OCI-LY7 (cell line): ENCODE measurements at regions not wholly inside any gene's neighbourhood (a gene's known extent, or its start where the extent isn't known, plus 50 kb on each side); places are given as distances from the start of the nearest gene placed in this dataset.

Experiments used
- EZH2phosphoT487 ChIP-seq: fragments of 200-600 bp; sonication (generic); IDR thresholded peaks from 2 replicates; pipeline ENCODE4 v1.6.1; 2018; ENCODE audit warnings: low read depth, borderline replicate concordance, mild to moderate bottlenecking, mixed run types, antibody characterized with exemption, low read length, moderate library complexity, mixed read lengths
- TF ChIP-seq, protein P1 (sequence below): fragments of 200-600 bp; sonication (generic); conservative IDR thresholded peaks from 2 replicates; pipeline ENCODE4 v1.5.1; 2014; ENCODE audit warnings: mild to moderate bottlenecking, antibody characterized with exemption, low read length, moderate library complexity, mixed read lengths

GRCh38 chr2:56743807-56744206, 560.0 kb downstream of the CCDC85A start:
- TF ChIP-seq, protein P1, sequence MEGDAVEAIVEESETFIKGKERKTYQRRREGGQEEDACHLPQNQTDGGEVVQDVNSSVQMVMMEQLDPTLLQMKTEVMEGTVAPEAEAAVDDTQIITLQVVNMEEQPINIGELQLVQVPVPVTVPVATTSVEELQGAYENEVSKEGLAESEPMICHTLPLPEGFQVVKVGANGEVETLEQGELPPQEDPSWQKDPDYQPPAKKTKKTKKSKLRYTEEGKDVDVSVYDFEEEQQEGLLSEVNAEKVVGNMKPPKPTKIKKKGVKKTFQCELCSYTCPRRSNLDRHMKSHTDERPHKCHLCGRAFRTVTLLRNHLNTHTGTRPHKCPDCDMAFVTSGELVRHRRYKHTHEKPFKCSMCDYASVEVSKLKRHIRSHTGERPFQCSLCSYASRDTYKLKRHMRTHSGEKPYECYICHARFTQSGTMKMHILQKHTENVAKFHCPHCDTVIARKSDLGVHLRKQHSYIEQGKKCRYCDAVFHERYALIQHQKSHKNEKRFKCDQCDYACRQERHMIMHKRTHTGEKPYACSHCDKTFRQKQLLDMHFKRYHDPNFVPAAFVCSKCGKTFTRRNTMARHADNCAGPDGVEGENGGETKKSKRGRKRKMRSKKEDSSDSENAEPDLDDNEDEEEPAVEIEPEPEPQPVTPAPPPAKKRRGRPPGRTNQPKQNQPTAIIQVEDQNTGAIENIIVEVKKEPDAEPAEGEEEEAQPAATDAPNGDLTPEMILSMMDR = no peak
- TF ChIP-seq EZH2phosphoT487 = no peak
